ENCODE measurements at regions not wholly inside any gene's neighbourhood (a gene's known extent, or its start where the extent isn't known, plus 50 kb on each side); places are given as distances from the start of the nearest gene placed in this dataset.

DNA sequence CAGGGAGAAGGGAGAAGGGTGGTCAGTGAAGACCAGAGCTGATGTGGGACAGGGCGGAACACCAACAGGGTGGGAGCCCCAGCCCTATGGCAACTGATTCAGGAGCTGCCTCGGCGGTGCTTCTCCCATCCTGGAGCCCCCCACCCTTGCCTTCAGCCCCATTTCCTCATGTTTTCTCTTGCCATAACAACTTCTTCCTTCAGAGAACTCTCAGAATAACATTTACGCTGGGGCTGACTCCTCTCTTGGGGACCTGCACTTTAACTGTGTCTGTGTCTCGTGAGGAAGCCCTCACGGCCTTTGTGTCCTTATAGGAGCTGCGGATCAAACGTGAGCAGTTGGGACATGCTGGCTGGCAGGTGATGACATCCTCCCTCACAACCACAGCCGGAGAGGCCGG is 116.4 kb upstream of the SNTG2 start:
- intact Hi-C loops (cut with DNase I) = no loop called here
- Histone ChIP-seq H3K36me3 (no peaks in the 10 kb centered on the region), H3K27me3 (replicated peaks; ENCODE audit: insufficient read depth) (no peaks in the 10 kb centered on the region), H3K4me3 (no peak overlapping the region), H3K27ac (no peak overlapping the region), H3K9me3 (no peaks in the 10 kb centered on the region), H3K4me1 (replicated peaks) (no peaks in the 10 kb centered on the region)
- TF ChIP-seq POLR2A (IDR thresholded peaks at IDR 0.05) = no peak
- no peak for TF ChIP-seq POLR2AphosphoS5 (IDR thresholded peaks at IDR 0.05)
- TF ChIP-seq, protein P1, sequence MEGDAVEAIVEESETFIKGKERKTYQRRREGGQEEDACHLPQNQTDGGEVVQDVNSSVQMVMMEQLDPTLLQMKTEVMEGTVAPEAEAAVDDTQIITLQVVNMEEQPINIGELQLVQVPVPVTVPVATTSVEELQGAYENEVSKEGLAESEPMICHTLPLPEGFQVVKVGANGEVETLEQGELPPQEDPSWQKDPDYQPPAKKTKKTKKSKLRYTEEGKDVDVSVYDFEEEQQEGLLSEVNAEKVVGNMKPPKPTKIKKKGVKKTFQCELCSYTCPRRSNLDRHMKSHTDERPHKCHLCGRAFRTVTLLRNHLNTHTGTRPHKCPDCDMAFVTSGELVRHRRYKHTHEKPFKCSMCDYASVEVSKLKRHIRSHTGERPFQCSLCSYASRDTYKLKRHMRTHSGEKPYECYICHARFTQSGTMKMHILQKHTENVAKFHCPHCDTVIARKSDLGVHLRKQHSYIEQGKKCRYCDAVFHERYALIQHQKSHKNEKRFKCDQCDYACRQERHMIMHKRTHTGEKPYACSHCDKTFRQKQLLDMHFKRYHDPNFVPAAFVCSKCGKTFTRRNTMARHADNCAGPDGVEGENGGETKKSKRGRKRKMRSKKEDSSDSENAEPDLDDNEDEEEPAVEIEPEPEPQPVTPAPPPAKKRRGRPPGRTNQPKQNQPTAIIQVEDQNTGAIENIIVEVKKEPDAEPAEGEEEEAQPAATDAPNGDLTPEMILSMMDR (IDR thresholded peaks at IDR 0.05) = no peak
- WGBS = 54% methylated on average over 10 of the region's 10 CpGs
- DNase-seq (ENCODE audit: low spot score) = no peak

DNA sequence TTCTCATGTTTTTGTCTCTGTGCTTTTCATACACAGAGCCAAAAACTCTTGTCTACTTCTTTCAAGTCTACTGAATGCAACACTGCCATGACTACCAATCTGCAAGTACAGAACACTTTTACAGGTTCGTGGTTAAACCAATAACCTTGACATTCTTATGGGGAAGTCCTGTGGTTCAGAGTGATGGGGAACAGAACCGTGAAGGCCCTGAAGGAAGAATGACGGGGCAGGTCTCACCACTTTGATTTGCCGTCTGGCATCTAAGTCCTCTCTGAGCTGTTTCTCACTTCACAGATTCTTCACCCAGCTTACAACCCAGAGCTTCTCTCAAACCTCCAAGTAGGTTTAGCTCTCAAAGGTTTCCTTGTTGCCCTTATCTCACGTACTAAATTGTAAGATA is 117.5 kb upstream of the SNTG2 start:
- 80% methylated on average over 5 of the region's 5 CpGs for WGBS
- Histone ChIP-seq H3K27me3 (replicated peaks; ENCODE audit: insufficient read depth) (no peaks in the 10 kb centered on the region), H3K9me3 (no peaks in the 10 kb centered on the region), H3K36me3 (no peaks in the 10 kb centered on the region), H3K27ac (no peak overlapping the region), H3K4me1 (replicated peaks) (no peaks in the 10 kb centered on the region), H3K4me3 (no peak overlapping the region)
- DNase-seq (ENCODE audit: low spot score) = peak; percentile 0
- TF ChIP-seq POLR2A (IDR thresholded peaks at IDR 0.05) = no peak
- intact Hi-C loops (cut with DNase I) = no loop called here

DNA sequence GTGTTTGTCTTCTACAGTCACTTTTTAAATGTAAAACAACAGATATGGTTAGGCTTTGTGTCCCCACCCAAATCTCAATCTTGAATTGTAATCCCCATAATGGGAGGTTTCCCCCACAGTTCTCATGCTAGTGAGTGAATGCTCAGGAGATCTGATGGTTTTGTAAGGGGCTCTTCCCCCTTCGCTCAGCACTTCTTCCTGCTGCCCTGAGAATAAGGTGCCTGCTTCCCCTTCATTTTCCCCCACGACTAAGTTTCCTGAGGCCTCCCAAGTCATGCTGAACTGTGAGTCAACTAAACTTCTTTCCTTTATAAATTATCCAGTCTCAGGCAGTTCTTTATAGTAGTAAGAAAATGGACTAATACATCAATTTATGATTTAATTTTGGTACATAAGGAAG is 118.0 kb upstream of the SNTG2 start:
- 89% methylated on average over 2 of the region's 2 CpGs for WGBS
- intact Hi-C loops (cut with DNase I) = no loop called here

DNA sequence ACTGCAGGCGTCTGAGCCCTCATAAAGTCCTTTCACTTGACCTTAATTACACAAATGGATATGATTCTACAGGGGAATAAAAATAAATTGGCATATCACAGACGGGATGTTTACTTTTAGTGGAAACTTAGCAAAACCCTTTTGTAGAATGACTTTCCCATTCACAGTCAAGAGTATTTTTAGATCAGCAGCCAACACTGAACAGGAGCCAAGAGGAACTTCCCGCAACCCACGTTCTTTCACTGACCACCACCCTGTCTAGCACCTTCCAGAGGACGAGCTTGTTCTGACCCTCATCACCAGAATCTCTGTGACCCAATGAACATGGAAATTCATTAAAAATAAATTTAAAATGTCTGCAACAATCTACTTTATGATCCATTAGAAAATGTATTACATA is 119.0 kb upstream of the SNTG2 start:
- H3K27ac ChIP-seq = no peak overlapping the region
- H3K27me3 ChIP-seq (replicated peaks; ENCODE audit: insufficient read depth) = no peaks in the 10 kb centered on the region
- H3K4me1 ChIP-seq (replicated peaks) = no peaks in the 10 kb centered on the region
- no peaks in the 10 kb centered on the region for H3K9me3 ChIP-seq
- DNase-seq (ENCODE audit: low spot score) = no peak
- TF ChIP-seq POLR2AphosphoS5 (IDR thresholded peaks at IDR 0.05) (no peak), POLR2A (IDR thresholded peaks at IDR 0.05) (no peak)
- TF ChIP-seq, protein P1 (IDR thresholded peaks at IDR 0.05) = no peak
- no peak overlapping the region for H3K4me3 ChIP-seq
- intact Hi-C loops (cut with DNase I) = no loop called here
- H3K36me3 ChIP-seq = no peaks in the 10 kb centered on the region
- 12% methylated on average over 5 of the region's 5 CpGs for WGBS

More for the DNA sequence above, 118.0 kb upstream of the SNTG2 start:
- TF ChIP-seq, protein P1 (IDR thresholded peaks at IDR 0.05) = no peak
- TF ChIP-seq POLR2AphosphoS5 (IDR thresholded peaks at IDR 0.05) (no peak), POLR2A (IDR thresholded peaks at IDR 0.05) (no peak)
- Histone ChIP-seq H3K27me3 (replicated peaks; ENCODE audit: insufficient read depth) (no peaks in the 10 kb centered on the region), H3K4me1 (replicated peaks) (no peaks in the 10 kb centered on the region), H3K9me3 (no peaks in the 10 kb centered on the region), H3K27ac (no peak overlapping the region), H3K4me3 (no peak overlapping the region), H3K36me3 (no peaks in the 10 kb centered on the region)
- DNase-seq (ENCODE audit: low spot score) = no peak

DNA sequence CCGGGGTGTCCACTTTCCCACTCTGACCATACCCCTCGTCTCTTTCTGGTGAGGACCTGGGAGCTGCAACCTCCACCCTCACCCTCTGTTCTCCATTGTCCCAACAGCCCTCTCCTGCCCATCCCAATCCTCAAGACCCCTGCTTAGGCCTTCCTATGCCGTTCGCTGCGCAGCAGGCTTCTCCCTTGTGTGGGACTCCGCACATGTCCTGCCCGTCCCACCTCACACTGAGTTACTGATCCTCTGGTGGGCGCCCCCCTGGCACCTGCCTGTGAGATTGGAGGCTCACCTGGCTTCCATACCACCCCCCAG is 119.5 kb upstream of the SNTG2 start:
- WGBS = 87% methylated on average over 8 of the region's 8 CpGs
- no peak overlapping the region for H3K4me3 ChIP-seq
- H3K9me3 ChIP-seq = no peaks in the 10 kb centered on the region
- no peaks in the 10 kb centered on the region for H3K27me3 ChIP-seq (replicated peaks; ENCODE audit: insufficient read depth)
- no peak for TF ChIP-seq POLR2AphosphoS5 (IDR thresholded peaks at IDR 0.05)
- TF ChIP-seq, protein P1 (IDR thresholded peaks at IDR 0.05) = no peak
- TF ChIP-seq POLR2A (IDR thresholded peaks at IDR 0.05) = no peak
- no peak overlapping the region for H3K27ac ChIP-seq
- DNase-seq (ENCODE audit: low spot score) = no peak
- no peaks in the 10 kb centered on the region for H3K4me1 ChIP-seq (replicated peaks)
- no peaks in the 10 kb centered on the region for H3K36me3 ChIP-seq
- intact Hi-C loops (cut with DNase I) = no loop called here

Data from prostate gland (tissue), 2 donors.